ENCODE measurements at regions not wholly inside any gene's neighbourhood (a gene's known extent, or its start where the extent isn't known, plus 50 kb on each side); places are given as distances from the start of the nearest gene placed in this dataset.

DNA sequence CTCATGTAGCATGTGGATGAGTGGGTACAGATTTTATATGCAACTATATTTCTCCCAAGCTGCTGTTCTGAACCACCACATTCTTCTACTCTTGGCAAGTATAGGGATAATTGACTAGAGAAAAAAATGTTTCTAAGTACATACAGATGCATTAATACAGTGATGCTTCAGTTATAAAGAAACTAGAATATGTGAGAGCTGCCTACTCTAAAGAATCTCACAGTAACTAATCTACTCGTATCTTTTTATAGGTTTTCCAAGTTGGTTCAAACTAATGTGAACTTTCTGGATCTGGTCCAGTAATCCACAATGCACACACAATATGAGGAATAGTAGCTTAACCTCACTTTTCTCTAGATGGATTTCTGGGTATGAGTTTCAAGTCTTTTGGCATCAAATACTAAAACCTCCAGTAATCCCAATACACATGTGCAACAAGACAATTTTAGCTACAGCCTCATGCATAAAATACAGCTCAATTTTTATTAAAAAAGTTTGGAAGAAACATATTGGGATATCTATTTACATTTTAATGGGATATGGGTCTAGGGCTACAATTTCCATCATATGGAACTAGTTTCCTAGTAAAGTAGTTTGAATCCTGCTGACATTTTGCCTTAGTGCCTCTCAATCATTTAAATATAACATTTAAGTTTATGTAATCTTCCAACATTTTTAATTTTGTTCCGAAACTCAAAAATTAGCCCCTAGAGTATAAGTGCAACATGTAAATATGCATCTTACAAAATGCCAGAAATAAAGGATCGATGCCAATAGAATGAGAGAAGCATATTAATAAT is 2209.7 kb downstream of the LRRC4C start:
- TF ChIP-seq, protein P1, sequence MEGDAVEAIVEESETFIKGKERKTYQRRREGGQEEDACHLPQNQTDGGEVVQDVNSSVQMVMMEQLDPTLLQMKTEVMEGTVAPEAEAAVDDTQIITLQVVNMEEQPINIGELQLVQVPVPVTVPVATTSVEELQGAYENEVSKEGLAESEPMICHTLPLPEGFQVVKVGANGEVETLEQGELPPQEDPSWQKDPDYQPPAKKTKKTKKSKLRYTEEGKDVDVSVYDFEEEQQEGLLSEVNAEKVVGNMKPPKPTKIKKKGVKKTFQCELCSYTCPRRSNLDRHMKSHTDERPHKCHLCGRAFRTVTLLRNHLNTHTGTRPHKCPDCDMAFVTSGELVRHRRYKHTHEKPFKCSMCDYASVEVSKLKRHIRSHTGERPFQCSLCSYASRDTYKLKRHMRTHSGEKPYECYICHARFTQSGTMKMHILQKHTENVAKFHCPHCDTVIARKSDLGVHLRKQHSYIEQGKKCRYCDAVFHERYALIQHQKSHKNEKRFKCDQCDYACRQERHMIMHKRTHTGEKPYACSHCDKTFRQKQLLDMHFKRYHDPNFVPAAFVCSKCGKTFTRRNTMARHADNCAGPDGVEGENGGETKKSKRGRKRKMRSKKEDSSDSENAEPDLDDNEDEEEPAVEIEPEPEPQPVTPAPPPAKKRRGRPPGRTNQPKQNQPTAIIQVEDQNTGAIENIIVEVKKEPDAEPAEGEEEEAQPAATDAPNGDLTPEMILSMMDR (IDR thresholded peaks at IDR 0.05), result no peak
- no peak for TF ChIP-seq NR2C2 (CRISPR knock-in tag; IDR thresholded peaks at IDR 0.05)
- no peak for TF ChIP-seq IRF2 (CRISPR knock-in tag; IDR thresholded peaks at IDR 0.05; ENCODE audit: borderline replicate concordance, low read depth)
- TF ChIP-seq, protein P2, sequence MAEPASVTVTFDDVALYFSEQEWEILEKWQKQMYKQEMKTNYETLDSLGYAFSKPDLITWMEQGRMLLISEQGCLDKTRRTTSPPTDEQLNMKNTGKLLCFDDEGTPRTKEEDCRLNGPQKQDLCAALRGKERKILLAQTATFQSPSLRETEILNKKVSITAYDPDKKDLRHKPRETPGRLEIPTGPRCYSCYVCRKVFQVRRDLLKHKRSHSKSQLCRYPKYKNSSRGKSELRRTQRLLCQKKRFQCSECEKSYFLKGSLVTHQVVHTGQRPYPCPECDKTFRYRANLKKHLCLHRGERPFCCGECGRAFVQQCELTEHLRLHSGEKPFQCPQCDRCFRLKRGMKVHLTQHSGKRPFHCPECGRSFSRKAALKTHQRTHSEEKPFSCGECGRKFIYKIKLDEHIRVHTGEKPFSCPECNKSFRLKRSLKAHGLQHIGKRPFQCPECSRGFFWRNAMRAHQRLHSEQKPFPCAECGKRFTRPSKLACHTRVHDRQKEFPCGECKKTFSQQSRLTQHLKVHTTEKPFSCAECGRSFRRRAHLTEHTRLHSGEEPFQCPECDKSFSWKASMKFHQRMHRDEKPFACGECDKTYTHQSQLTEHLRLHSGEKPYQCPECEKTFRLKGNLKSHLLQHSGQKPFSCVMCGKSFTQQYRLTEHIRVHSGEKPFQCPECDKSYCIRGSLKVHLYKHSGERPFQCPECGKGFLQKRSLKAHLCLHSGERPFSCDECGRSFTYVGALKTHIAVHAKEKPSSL (CRISPR knock-in tag; conservative IDR thresholded peaks at IDR 0.05), result no peak
- no peak for TF ChIP-seq ZBTB21 (CRISPR knock-in tag; IDR thresholded peaks at IDR 0.05; ENCODE audit: borderline replicate concordance)
- no peak for TF ChIP-seq TCF7 (CRISPR knock-in tag; IDR thresholded peaks at IDR 0.05; ENCODE audit: low read depth)
- TF ChIP-seq RELA (CRISPR knock-in tag; IDR thresholded peaks at IDR 0.05; ENCODE audit: borderline replicate concordance), result no peak
- TF ChIP-seq KAT7 (CRISPR knock-in tag; IDR thresholded peaks at IDR 0.05; ENCODE audit: borderline replicate concordance), result no peak
- no peak for TF ChIP-seq ETV6 (CRISPR knock-in tag; IDR thresholded peaks at IDR 0.05)
- no peak for TF ChIP-seq OVOL2 (CRISPR knock-in tag; IDR thresholded peaks at IDR 0.05; ENCODE audit: borderline replicate concordance)
- no peak for TF ChIP-seq ESRRA (CRISPR knock-in tag; IDR thresholded peaks at IDR 0.05; ENCODE audit: borderline replicate concordance)
- no peak for TF ChIP-seq CREM (CRISPR knock-in tag; IDR thresholded peaks at IDR 0.05)
- TF ChIP-seq SP1 (CRISPR knock-in tag; conservative IDR thresholded peaks at IDR 0.05), result no peak
- no peak for TF ChIP-seq TEAD4 (CRISPR knock-in tag; IDR thresholded peaks at IDR 0.05)

Data from WTC11 (cell line).